SK-N-SH treated with all-trans-retinoic acid at 6 μM for 48 hours (cell line): ENCODE measurements at regions not wholly inside any gene's neighbourhood (a gene's known extent, or its start where the extent isn't known, plus 50 kb on each side); places are given as distances from the start of the nearest gene placed in this dataset.

ENCODE experiments used
- ATAC-seq: fragments of 200-7000 bp; cut with Tn5 transposase; 3 replicates; pipeline ENCODE4 v1.9.1; 2020; ENCODE audit warnings: mild to moderate bottlenecking, moderate library complexity
- ARNTL ChIP-seq: fragments of 450-650 bp; formaldehyde crosslinking; IDR thresholded peaks from 2 replicates; pipeline ENCODE4 v1.5.0; 2020; ENCODE audit warnings: low read depth, mild to moderate bottlenecking, moderate library complexity, borderline replicate concordance
- BACH2 ChIP-seq: fragments of 250-450 bp; sonication (Bioruptor Pico); IDR thresholded peaks from 2 replicates; pipeline ENCODE4 v1.9.0; 2021; ENCODE audit warnings: mild to moderate bottlenecking, borderline replicate concordance
- CSDC2 ChIP-seq: fragments of 250-450 bp; sonication (Bioruptor Pico); IDR thresholded peaks from 2 replicates; pipeline ENCODE4 v1.5.0; 2020; ENCODE audit warnings: mild to moderate bottlenecking, moderate library complexity
- ESRRG ChIP-seq: fragments of 250-450 bp; sonication (Bioruptor Pico); IDR thresholded peaks from 2 replicates; pipeline ENCODE4 v1.6.1; 2021; ENCODE audit warnings: mild to moderate bottlenecking
- GLIS3 ChIP-seq: fragments of 250-450 bp; sonication (Bioruptor Pico); IDR thresholded peaks from 2 replicates; pipeline ENCODE4 v1.5.0; 2020; ENCODE audit warnings: mild to moderate bottlenecking, moderate library complexity
- ISL1 ChIP-seq: fragments of 250-450 bp; sonication (Bioruptor Pico); IDR thresholded peaks from 2 replicates; pipeline ENCODE4 v2.1.2; 2022; ENCODE audit warnings: mild to moderate bottlenecking, moderate library complexity
- OSR1 ChIP-seq: fragments of 250-450 bp; sonication (Bioruptor Pico); IDR thresholded peaks from 2 replicates; pipeline ENCODE4 v1.8.0; 2022; ENCODE audit warnings: moderate library complexity, mild to moderate bottlenecking, inconsistent platforms
- PPARA ChIP-seq: fragments of 250-450 bp; sonication (Bioruptor Pico); IDR thresholded peaks from 2 replicates; pipeline ENCODE4 v1.5.0; 2020; ENCODE audit warnings: mild to moderate bottlenecking, borderline replicate concordance
- RARB ChIP-seq: fragments of 250-450 bp; sonication (Bioruptor Pico); IDR thresholded peaks from 2 replicates; pipeline ENCODE4 v1.8.0; 2021; ENCODE audit warnings: mild to moderate bottlenecking, moderate library complexity
- SNAI2 ChIP-seq: fragments of 250-450 bp; sonication (Bioruptor Pico); IDR thresholded peaks from 2 replicates; pipeline ENCODE4 v1.5.0; 2020; ENCODE audit warnings: mild to moderate bottlenecking, moderate library complexity
- TCF4 ChIP-seq: fragments of 250-450 bp; sonication (Bioruptor Pico); IDR thresholded peaks from 2 replicates; pipeline ENCODE4 v1.8.0; 2021; ENCODE audit warnings: mild to moderate bottlenecking, moderate library complexity, borderline replicate concordance
- TOX ChIP-seq: fragments of 250-450 bp; sonication (Bioruptor Pico); IDR thresholded peaks from 2 replicates; pipeline ENCODE4 v1.8.0; 2021; ENCODE audit warnings: mild to moderate bottlenecking, moderate library complexity, borderline replicate concordance
- ZFP3 ChIP-seq: fragments of 250-450 bp; sonication (Bioruptor Pico); IDR thresholded peaks from 2 replicates; pipeline ENCODE4 v1.5.0; 2020; ENCODE audit warnings: mild to moderate bottlenecking, moderate library complexity
- ZFP30 ChIP-seq: fragments of 450-650 bp; formaldehyde crosslinking; IDR thresholded peaks from 2 replicates; pipeline ENCODE4 v1.5.0; 2022; ENCODE audit warnings: mild to moderate bottlenecking, moderate library complexity
- ZNF565 ChIP-seq: fragments of 450-650 bp; formaldehyde crosslinking; conservative IDR thresholded peaks from 2 replicates; pipeline ENCODE4 v1.5.0; 2020; ENCODE audit warnings: low read depth, mild to moderate bottlenecking, moderate library complexity
- ZNF70 ChIP-seq: fragments of 450-650 bp; formaldehyde crosslinking; IDR thresholded peaks from 2 replicates; pipeline ENCODE4 v1.5.0; 2020; ENCODE audit warnings: mild to moderate bottlenecking, moderate library complexity
- ZNF8 ChIP-seq: fragments of 450-650 bp; formaldehyde crosslinking; IDR thresholded peaks from 2 replicates; pipeline ENCODE4 v1.5.0; 2020; ENCODE audit warnings: mild to moderate bottlenecking, moderate library complexity
- TF ChIP-seq, protein P1 (sequence below): fragments of 250-450 bp; sonication (Bioruptor Pico); IDR thresholded peaks from 2 replicates; pipeline ENCODE4 v1.8.0; 2021; ENCODE audit warnings: low read depth, mild to moderate bottlenecking, moderate library complexity, borderline replicate concordance
- TF ChIP-seq, protein P2 (sequence below): fragments of 250-450 bp; sonication (Bioruptor Pico); IDR thresholded peaks from 2 replicates; pipeline ENCODE4 v1.5.0; 2020; ENCODE audit warnings: mild to moderate bottlenecking, moderate library complexity
- TF ChIP-seq, protein P3 (sequence below): fragments of 250-450 bp; sonication (Bioruptor Pico); IDR thresholded peaks from 2 replicates; pipeline ENCODE4 v1.5.1; 2021; ENCODE audit warnings: mild to moderate bottlenecking, moderate library complexity
- TF ChIP-seq, protein P4 (sequence below): fragments of 250-450 bp; sonication (Bioruptor Pico); IDR thresholded peaks from 2 replicates; pipeline ENCODE4 v1.8.0; 2020; ENCODE audit warnings: mild to moderate bottlenecking, moderate library complexity, borderline replicate concordance
- TF ChIP-seq, protein P5 (sequence below): fragments of 250-450 bp; sonication (Bioruptor Pico); IDR thresholded peaks from 2 replicates; pipeline ENCODE4 v1.5.1; 2020; ENCODE audit warnings: low read depth, mild to moderate bottlenecking, moderate library complexity

DNA sequence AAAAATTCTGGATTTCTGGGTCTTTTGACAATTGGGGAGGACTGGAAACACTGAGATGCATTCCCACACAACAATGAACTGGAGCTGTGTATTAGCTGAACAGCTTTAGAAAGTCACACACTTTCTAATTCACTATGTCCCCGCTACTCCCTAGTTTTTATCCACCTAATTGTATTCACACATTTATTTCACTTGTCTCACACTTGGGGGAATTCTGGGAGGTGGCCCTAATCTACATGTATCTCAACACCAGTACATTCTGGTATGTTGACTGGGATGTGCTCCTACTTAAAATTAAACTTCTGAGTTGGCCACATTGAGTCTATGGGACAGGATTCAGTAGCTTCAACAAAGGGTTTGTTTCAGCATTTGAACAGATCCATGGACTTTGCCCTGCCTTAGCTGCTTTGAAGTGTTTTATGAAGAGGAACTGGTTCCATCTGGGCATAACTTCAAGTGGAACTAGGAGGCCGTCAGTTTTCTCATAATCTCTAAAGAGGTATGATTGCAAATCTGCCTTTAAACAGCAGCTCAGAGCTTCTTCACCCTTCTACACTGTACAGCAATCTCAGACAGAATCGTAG is 106.5 kb upstream of the CMC1 start (continued):
- TF ChIP-seq, protein P1, sequence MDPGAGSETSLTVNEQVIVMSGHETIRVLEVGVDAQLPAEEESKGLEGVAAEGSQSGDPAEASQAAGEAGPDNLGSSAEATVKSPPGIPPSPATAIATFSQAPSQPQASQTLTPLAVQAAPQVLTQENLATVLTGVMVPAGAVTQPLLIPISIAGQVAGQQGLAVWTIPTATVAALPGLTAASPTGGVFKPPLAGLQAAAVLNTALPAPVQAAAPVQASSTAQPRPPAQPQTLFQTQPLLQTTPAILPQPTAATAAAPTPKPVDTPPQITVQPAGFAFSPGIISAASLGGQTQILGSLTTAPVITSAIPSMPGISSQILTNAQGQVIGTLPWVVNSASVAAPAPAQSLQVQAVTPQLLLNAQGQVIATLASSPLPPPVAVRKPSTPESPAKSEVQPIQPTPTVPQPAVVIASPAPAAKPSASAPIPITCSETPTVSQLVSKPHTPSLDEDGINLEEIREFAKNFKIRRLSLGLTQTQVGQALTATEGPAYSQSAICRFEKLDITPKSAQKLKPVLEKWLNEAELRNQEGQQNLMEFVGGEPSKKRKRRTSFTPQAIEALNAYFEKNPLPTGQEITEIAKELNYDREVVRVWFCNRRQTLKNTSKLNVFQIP = no peak
- TF ChIP-seq ZFP3 (CRISPR knock-in tag) (no peak), ZFP30 (CRISPR knock-in tag) (no peak)
- TF ChIP-seq, all 23 proteins: peak for 0

DNA sequence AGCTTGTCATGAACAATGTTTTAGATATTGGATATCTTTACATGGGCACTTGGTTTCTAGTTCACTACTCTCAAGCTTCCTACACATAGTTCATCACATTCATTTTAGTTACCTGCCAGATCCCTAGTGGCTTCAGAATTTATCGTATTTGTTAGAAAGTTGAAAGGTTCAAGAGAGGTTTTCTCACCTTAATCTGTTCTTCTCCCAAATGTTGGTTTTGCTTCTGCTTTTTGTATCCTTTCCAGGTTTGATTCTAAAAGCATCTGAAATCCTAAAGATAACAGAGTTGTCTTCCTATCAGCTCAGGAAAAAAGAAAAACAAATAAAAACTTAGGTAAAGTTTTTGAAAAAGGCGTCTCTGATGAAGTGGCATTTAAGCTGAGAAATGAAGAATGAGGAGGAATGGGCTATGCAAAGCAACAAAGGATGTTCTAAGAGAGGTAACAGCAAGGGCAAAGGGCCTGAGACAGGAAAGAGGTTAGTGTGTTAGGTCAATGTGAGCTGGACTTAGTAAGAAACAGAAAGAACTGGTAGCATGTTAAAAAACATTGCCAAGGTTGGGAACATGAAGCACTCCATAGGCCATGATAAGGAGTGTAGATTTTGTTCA is 104.7 kb upstream of the CMC1 start:
- ATAC-seq = no peak
- TF ChIP-seq, protein P2, sequence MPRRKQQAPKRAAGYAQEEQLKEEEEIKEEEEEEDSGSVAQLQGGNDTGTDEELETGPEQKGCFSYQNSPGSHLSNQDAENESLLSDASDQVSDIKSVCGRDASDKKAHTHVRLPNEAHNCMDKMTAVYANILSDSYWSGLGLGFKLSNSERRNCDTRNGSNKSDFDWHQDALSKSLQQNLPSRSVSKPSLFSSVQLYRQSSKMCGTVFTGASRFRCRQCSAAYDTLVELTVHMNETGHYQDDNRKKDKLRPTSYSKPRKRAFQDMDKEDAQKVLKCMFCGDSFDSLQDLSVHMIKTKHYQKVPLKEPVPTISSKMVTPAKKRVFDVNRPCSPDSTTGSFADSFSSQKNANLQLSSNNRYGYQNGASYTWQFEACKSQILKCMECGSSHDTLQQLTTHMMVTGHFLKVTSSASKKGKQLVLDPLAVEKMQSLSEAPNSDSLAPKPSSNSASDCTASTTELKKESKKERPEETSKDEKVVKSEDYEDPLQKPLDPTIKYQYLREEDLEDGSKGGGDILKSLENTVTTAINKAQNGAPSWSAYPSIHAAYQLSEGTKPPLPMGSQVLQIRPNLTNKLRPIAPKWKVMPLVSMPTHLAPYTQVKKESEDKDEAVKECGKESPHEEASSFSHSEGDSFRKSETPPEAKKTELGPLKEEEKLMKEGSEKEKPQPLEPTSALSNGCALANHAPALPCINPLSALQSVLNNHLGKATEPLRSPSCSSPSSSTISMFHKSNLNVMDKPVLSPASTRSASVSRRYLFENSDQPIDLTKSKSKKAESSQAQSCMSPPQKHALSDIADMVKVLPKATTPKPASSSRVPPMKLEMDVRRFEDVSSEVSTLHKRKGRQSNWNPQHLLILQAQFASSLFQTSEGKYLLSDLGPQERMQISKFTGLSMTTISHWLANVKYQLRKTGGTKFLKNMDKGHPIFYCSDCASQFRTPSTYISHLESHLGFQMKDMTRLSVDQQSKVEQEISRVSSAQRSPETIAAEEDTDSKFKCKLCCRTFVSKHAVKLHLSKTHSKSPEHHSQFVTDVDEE (CRISPR knock-in tag) = no peak
- TF ChIP-seq SNAI2 (CRISPR knock-in tag) (no peak), PPARA (CRISPR knock-in tag) (no peak), ZNF565 (CRISPR knock-in tag) (no peak), TOX (CRISPR knock-in tag) (no peak), ZFP3 (CRISPR knock-in tag) (no peak), OSR1 (CRISPR knock-in tag) (no peak), TCF4 (CRISPR knock-in tag) (no peak), ZFP30 (CRISPR knock-in tag) (no peak), RARB (no peak), BACH2 (CRISPR knock-in tag) (no peak), ZNF70 (CRISPR knock-in tag) (no peak), ISL1 (no peak), ARNTL (no peak), ZNF8 (CRISPR knock-in tag) (no peak)
- TF ChIP-seq, protein P3, sequence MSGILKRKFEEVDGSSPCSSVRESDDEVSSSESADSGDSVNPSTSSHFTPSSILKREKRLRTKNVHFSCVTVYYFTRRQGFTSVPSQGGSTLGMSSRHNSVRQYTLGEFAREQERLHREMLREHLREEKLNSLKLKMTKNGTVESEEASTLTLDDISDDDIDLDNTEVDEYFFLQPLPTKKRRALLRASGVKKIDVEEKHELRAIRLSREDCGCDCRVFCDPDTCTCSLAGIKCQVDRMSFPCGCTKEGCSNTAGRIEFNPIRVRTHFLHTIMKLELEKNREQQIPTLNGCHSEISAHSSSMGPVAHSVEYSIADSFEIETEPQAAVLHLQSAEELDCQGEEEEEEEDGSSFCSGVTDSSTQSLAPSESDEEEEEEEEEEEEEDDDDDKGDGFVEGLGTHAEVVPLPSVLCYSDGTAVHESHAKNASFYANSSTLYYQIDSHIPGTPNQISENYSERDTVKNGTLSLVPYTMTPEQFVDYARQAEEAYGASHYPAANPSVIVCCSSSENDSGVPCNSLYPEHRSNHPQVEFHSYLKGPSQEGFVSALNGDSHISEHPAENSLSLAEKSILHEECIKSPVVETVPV (CRISPR knock-in tag) = no peak
- TF ChIP-seq, protein P4, sequence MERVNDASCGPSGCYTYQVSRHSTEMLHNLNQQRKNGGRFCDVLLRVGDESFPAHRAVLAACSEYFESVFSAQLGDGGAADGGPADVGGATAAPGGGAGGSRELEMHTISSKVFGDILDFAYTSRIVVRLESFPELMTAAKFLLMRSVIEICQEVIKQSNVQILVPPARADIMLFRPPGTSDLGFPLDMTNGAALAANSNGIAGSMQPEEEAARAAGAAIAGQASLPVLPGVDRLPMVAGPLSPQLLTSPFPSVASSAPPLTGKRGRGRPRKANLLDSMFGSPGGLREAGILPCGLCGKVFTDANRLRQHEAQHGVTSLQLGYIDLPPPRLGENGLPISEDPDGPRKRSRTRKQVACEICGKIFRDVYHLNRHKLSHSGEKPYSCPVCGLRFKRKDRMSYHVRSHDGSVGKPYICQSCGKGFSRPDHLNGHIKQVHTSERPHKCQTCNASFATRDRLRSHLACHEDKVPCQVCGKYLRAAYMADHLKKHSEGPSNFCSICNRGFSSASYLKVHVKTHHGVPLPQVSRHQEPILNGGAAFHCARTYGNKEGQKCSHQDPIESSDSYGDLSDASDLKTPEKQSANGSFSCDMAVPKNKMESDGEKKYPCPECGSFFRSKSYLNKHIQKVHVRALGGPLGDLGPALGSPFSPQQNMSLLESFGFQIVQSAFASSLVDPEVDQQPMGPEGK (CRISPR knock-in tag) = no peak
- TF ChIP-seq, protein P5, sequence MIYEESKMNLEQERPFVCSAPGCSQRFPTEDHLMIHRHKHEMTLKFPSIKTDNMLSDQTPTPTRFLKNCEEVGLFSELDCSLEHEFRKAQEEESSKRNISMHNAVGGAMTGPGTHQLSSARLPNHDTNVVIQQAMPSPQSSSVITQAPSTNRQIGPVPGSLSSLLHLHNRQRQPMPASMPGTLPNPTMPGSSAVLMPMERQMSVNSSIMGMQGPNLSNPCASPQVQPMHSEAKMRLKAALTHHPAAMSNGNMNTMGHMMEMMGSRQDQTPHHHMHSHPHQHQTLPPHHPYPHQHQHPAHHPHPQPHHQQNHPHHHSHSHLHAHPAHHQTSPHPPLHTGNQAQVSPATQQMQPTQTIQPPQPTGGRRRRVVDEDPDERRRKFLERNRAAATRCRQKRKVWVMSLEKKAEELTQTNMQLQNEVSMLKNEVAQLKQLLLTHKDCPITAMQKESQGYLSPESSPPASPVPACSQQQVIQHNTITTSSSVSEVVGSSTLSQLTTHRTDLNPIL = no peak

DNA sequence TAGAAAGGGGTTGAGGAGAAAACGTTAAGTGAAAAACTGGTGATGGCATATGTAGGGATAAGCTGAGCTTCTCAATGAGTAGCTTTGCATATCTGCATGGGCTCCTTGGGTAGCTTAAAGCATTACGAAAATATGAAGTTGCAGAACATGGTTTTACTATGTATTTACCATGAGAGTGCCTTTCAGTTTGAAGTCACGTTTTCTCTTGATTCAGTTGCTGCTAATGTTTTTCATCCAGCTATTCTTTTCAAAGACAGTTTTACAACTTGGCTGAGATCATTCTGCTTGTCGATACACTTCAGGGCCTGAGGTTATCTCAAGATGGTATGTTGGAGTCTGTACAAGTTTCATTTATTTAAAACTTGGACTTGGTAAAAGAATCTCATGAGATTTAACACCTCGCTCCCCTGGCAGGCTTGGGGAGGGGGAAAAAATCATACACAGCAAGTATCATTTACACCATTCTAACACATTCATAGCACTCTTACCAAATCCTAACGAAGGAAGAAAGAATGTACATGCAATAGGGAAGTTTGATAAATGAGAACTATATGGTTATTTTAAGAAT is 103.3 kb upstream of the CMC1 start:
- ATAC-seq = no peak
- no peak for TF ChIP-seq GLIS3 (CRISPR knock-in tag)
- TF ChIP-seq, protein P4 (CRISPR knock-in tag) = no peak
- TF ChIP-seq ESRRG (CRISPR knock-in tag) = no peak
- no peak for TF ChIP-seq TOX (CRISPR knock-in tag)
- no peak for TF ChIP-seq CSDC2
- TF ChIP-seq, protein P5 = no peak
- no peak for TF ChIP-seq TCF4 (CRISPR knock-in tag)
- no peak for TF ChIP-seq ZFP3 (CRISPR knock-in tag)
- TF ChIP-seq SNAI2 (CRISPR knock-in tag) = no peak
- TF ChIP-seq, protein P3 (CRISPR knock-in tag) = no peak
- TF ChIP-seq ZNF70 (CRISPR knock-in tag) = no peak
- no peak for TF ChIP-seq ZNF565 (CRISPR knock-in tag)
- no peak for TF ChIP-seq ZFP30 (CRISPR knock-in tag)
- no peak for TF ChIP-seq RARB
- TF ChIP-seq PPARA (CRISPR knock-in tag) = no peak
- no peak for TF ChIP-seq BACH2 (CRISPR knock-in tag)
